NCI-H2196 treated with DMSO at 0.1 percent for 48 hours (cell line): ENCODE measurements at regions not wholly inside any gene's neighbourhood (a gene's known extent, or its start where the extent isn't known, plus 50 kb on each side); places are given as distances from the start of the nearest gene placed in this dataset.
"Not testable (repeated sequence)": the region's sequence is repeated elsewhere in the genome, so short reads cannot be mapped to it uniquely, and the experiment has no call there.

Experiments
- DNase-seq: peaks from one replicate; lab custom pipeline; 2025; ENCODE audit not compliant: unreplicated experiment; lab: John Stamatoyannopoulos, UW

GRCh38 chr9:31174681-31175080 lies 1209.8 kb upstream of the ACO1 start:
- DNase-seq, result no peak

- DNase-seq, result no peak
Measured at GRCh38 chr9:31183866-31184265, 1200.6 kb upstream of the ACO1 start.

- DNase-seq, result no peak
Measured at GRCh38 chr9:31185831-31186230, 1198.6 kb upstream of the ACO1 start.

- DNase-seq, result no peak
Measured at GRCh38 chr9:31188496-31188895, 1195.9 kb upstream of the ACO1 start.

- DNase-seq, result no peak
Measured at GRCh38 chr9:31210978-31211570, 1173.4 kb upstream of the ACO1 start.

- DNase-seq, result not testable (repeated sequence)
Measured at GRCh38 chr9:31229976-31230375, 1154.5 kb upstream of the ACO1 start.

GRCh38 chr9:31232485-31232884 lies 1152.0 kb upstream of the ACO1 start:
- DNase-seq, result no peak

GRCh38 chr9:31236344-31236743 lies 1148.1 kb upstream of the ACO1 start:
- no peak for DNase-seq

GRCh38 chr9:31243386-31243785 lies 1141.1 kb upstream of the ACO1 start:
- DNase-seq, result no peak

GRCh38 chr9:31248156-31248555 lies 1136.3 kb upstream of the ACO1 start:
- no peak for DNase-seq

- DNase-seq, result no peak
Measured at GRCh38 chr9:31251386-31251785, 1133.1 kb upstream of the ACO1 start.

- DNase-seq, result no peak
Measured at GRCh38 chr9:31253800-31254762, 1130.4 kb upstream of the ACO1 start.

- no peak for DNase-seq
Measured at GRCh38 chr9:31255211-31255610, 1129.2 kb upstream of the ACO1 start.

GRCh38 chr9:31259824-31260223 lies 1124.6 kb upstream of the ACO1 start:
- no peak for DNase-seq

- DNase-seq, result no peak
Measured at GRCh38 chr9:31272456-31273295, 1111.8 kb upstream of the ACO1 start.

GRCh38 chr9:31275419-31275818 lies 1109.0 kb upstream of the ACO1 start:
- DNase-seq, result no peak

GRCh38 chr9:31290731-31291130 lies 1093.7 kb upstream of the ACO1 start:
- DNase-seq, result no peak

GRCh38 chr9:31302620-31303418 lies 1081.6 kb upstream of the ACO1 start:
- no peak for DNase-seq

- DNase-seq, result no peak
Measured at GRCh38 chr9:31304576-31304975, 1079.9 kb upstream of the ACO1 start.

- DNase-seq, result no peak
Measured at GRCh38 chr9:31314241-31314640, 1070.2 kb upstream of the ACO1 start.

GRCh38 chr9:31320494-31320893 lies 1063.9 kb upstream of the ACO1 start:
- no peak for DNase-seq
